ENCODE measurements at regions not wholly inside any gene's neighbourhood (a gene's known extent, or its start where the extent isn't known, plus 50 kb on each side); places are given as distances from the start of the nearest gene placed in this dataset.

DNA sequence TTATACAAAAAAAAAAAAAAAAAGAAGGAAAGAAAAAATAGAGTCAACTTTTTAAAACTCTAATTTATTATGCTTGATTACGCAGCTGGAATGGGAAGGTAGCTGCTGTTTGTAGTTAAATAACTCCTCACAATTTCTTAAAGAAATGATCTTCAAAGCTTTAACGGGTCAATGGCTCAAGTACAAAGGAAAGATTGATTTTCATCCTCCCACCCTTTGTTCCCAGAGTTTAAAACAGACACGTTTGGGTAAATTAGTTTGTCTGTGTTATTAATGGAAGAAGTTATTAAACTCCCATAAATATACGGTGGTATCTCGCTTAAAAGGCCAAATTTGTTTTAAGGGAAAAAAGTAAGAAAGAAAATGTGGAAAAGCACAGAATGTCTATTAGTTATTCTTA is 179.3 kb downstream of the EMX2 start:
- DNase-seq (ENCODE audit: low spot score) (no peak), ATAC-seq (no peak)
- no peak overlapping the region for H3K27ac ChIP-seq (ENCODE audit: low read depth)
- H3K4me1 ChIP-seq (ENCODE audit: insufficient read depth), result peaks cover 7% of the 10 kb centered on the region; the same call in 1 of the 2 replicates
- H3K27me3 Mint-ChIP-seq (ENCODE audit: insufficient read depth, low read depth, poor library complexity), result peaks cover 11% of the 10 kb centered on the region
- H2AFZ ChIP-seq, result no peak overlapping the region
- TF ChIP-seq CREB1 (CRISPR knock-in tag; IDR thresholded peaks at IDR 0.05; ENCODE audit: low read depth) (no peak), POLR2AphosphoS5 (IDR thresholded peaks at IDR 0.05; ENCODE audit: low read depth) (no peak), NANOG (IDR thresholded peaks at IDR 0.05; ENCODE audit: borderline replicate concordance) (no peak), ZNF114 (CRISPR knock-in tag; IDR thresholded peaks at IDR 0.05) (no peak), ZNF331 (CRISPR knock-in tag; IDR thresholded peaks at IDR 0.05; ENCODE audit: low read depth) (no peak), JUNB (IDR thresholded peaks at IDR 0.05; ENCODE audit: unreplicated experiment) (no peak), STAT1 (IDR thresholded peaks at IDR 0.05; ENCODE audit: unreplicated experiment) (no peak), EZH2phosphoT487 (IDR thresholded peaks at IDR 0.05; ENCODE audit: unreplicated experiment) (no peak), EZH2 (IDR thresholded peaks at IDR 0.05; ENCODE audit: low read depth, unreplicated experiment) (no peak)
- TF ChIP-seq, protein P1, sequence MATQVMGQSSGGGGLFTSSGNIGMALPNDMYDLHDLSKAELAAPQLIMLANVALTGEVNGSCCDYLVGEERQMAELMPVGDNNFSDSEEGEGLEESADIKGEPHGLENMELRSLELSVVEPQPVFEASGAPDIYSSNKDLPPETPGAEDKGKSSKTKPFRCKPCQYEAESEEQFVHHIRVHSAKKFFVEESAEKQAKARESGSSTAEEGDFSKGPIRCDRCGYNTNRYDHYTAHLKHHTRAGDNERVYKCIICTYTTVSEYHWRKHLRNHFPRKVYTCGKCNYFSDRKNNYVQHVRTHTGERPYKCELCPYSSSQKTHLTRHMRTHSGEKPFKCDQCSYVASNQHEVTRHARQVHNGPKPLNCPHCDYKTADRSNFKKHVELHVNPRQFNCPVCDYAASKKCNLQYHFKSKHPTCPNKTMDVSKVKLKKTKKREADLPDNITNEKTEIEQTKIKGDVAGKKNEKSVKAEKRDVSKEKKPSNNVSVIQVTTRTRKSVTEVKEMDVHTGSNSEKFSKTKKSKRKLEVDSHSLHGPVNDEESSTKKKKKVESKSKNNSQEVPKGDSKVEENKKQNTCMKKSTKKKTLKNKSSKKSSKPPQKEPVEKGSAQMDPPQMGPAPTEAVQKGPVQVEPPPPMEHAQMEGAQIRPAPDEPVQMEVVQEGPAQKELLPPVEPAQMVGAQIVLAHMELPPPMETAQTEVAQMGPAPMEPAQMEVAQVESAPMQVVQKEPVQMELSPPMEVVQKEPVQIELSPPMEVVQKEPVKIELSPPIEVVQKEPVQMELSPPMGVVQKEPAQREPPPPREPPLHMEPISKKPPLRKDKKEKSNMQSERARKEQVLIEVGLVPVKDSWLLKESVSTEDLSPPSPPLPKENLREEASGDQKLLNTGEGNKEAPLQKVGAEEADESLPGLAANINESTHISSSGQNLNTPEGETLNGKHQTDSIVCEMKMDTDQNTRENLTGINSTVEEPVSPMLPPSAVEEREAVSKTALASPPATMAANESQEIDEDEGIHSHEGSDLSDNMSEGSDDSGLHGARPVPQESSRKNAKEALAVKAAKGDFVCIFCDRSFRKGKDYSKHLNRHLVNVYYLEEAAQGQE (IDR thresholded peaks at IDR 0.05; ENCODE audit: unreplicated experiment), result no peak
- TF ChIP-seq, protein P2, sequence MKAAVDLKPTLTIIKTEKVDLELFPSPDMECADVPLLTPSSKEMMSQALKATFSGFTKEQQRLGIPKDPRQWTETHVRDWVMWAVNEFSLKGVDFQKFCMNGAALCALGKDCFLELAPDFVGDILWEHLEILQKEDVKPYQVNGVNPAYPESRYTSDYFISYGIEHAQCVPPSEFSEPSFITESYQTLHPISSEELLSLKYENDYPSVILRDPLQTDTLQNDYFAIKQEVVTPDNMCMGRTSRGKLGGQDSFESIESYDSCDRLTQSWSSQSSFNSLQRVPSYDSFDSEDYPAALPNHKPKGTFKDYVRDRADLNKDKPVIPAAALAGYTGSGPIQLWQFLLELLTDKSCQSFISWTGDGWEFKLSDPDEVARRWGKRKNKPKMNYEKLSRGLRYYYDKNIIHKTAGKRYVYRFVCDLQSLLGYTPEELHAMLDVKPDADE (IDR thresholded peaks at IDR 0.05), result no peak
- TF ChIP-seq, protein P3, sequence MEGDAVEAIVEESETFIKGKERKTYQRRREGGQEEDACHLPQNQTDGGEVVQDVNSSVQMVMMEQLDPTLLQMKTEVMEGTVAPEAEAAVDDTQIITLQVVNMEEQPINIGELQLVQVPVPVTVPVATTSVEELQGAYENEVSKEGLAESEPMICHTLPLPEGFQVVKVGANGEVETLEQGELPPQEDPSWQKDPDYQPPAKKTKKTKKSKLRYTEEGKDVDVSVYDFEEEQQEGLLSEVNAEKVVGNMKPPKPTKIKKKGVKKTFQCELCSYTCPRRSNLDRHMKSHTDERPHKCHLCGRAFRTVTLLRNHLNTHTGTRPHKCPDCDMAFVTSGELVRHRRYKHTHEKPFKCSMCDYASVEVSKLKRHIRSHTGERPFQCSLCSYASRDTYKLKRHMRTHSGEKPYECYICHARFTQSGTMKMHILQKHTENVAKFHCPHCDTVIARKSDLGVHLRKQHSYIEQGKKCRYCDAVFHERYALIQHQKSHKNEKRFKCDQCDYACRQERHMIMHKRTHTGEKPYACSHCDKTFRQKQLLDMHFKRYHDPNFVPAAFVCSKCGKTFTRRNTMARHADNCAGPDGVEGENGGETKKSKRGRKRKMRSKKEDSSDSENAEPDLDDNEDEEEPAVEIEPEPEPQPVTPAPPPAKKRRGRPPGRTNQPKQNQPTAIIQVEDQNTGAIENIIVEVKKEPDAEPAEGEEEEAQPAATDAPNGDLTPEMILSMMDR (conservative IDR thresholded peaks at IDR 0.05; ENCODE audit: low read depth in 2 of 2), result no peak
- TF ChIP-seq, protein P4, sequence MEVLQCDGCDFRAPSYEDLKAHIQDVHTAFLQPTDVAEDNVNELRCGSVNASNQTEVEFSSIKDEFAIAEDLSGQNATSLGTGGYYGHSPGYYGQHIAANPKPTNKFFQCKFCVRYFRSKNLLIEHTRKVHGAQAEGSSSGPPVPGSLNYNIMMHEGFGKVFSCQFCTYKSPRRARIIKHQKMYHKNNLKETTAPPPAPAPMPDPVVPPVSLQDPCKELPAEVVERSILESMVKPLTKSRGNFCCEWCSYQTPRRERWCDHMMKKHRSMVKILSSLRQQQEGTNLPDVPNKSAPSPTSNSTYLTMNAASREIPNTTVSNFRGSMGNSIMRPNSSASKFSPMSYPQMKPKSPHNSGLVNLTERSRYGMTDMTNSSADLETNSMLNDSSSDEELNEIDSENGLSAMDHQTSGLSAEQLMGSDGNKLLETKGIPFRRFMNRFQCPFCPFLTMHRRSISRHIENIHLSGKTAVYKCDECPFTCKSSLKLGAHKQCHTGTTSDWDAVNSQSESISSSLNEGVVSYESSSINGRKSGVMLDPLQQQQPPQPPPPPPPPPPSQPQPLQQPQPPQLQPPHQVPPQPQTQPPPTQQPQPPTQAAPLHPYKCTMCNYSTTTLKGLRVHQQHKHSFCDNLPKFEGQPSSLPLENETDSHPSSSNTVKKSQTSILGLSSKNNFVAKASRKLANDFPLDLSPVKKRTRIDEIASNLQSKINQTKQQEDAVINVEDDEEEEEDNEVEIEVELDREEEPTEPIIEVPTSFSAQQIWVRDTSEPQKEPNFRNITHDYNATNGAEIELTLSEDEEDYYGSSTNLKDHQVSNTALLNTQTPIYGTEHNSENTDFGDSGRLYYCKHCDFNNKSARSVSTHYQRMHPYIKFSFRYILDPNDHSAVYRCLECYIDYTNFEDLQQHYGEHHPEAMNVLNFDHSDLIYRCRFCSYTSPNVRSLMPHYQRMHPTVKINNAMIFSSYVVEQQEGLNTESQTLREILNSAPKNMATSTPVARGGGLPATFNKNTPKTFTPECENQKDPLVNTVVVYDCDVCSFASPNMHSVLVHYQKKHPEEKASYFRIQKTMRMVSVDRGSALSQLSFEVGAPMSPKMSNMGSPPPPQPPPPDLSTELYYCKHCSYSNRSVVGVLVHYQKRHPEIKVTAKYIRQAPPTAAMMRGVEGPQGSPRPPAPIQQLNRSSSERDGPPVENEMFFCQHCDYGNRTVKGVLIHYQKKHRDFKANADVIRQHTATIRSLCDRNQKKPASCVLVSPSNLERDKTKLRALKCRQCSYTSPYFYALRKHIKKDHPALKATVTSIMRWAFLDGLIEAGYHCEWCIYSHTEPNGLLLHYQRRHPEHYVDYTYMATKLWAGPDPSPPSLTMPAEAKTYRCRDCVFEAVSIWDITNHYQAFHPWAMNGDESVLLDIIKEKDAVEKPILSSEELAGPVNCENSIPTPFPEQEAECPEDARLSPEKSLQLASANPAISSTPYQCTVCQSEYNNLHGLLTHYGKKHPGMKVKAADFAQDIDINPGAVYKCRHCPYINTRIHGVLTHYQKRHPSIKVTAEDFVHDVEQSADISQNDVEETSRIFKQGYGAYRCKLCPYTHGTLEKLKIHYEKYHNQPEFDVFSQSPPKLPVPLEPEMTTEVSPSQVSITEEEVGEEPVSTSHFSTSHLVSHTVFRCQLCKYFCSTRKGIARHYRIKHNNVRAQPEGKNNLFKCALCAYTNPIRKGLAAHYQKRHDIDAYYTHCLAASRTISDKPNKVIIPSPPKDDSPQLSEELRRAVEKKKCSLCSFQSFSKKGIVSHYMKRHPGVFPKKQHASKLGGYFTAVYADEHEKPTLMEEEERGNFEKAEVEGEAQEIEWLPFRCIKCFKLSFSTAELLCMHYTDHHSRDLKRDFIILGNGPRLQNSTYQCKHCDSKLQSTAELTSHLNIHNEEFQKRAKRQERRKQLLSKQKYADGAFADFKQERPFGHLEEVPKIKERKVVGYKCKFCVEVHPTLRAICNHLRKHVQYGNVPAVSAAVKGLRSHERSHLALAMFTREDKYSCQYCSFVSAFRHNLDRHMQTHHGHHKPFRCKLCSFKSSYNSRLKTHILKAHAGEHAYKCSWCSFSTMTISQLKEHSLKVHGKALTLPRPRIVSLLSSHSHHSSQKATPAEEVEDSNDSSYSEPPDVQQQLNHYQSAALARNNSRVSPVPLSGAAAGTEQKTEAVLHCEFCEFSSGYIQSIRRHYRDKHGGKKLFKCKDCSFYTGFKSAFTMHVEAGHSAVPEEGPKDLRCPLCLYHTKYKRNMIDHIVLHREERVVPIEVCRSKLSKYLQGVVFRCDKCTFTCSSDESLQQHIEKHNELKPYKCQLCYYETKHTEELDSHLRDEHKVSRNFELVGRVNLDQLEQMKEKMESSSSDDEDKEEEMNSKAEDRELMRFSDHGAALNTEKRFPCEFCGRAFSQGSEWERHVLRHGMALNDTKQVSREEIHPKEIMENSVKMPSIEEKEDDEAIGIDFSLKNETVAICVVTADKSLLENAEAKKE (CRISPR knock-in tag; IDR thresholded peaks at IDR 0.05), result no peak
- no peak overlapping the region for H3K27ac Mint-ChIP-seq
- no peaks in the 10 kb centered on the region for H3K79me2 ChIP-seq (replicated peaks; ENCODE audit: insufficient read depth)
- no peaks in the 10 kb centered on the region; the same call in 2 of the 3 replicates for H3K9me3 Mint-ChIP-seq
- H3K4me1 Mint-ChIP-seq, result peaks cover 12% of the 10 kb centered on the region; the same call in 2 of the 3 replicates
- H3K4me2 ChIP-seq, result no peak overlapping the region
- no peak overlapping the region for H3K4me3 Mint-ChIP-seq
- no peaks in the 10 kb centered on the region for H3F3A ChIP-seq (replicated peaks; ENCODE audit: low read depth)
- no peaks in the 10 kb centered on the region for H3K27me3 ChIP-seq (ENCODE audit: insufficient read depth)
- no peak overlapping the region for H3K4me3 ChIP-seq
- no peaks in the 10 kb centered on the region for H3K9me2 ChIP-seq (ENCODE audit: insufficient read depth)
- no peaks in the 10 kb centered on the region for H3K36me3 ChIP-seq (ENCODE audit: insufficient read depth)
- H4K20me1 ChIP-seq (replicated peaks; ENCODE audit: insufficient read depth), result no peaks in the 10 kb centered on the region
- no peaks in the 10 kb centered on the region for H3K36me3 Mint-ChIP-seq (ENCODE audit: low read depth)

All from GM23338 (cell line).